T1000 (cell line): ENCODE measurements at regions not wholly inside any gene's neighbourhood (a gene's known extent, or its start where the extent isn't known, plus 50 kb on each side); places are given as distances from the start of the nearest gene placed in this dataset.
"Not testable (repeated sequence)": the region's sequence is repeated elsewhere in the genome, so short reads cannot be mapped to it uniquely, and the experiment has no call there.

Source experiments
- DNase-seq: peaks from one replicate; lab custom pipeline; 2025; ENCODE audit warnings: mixed read lengths; lab: John Stamatoyannopoulos, UW

DNA sequence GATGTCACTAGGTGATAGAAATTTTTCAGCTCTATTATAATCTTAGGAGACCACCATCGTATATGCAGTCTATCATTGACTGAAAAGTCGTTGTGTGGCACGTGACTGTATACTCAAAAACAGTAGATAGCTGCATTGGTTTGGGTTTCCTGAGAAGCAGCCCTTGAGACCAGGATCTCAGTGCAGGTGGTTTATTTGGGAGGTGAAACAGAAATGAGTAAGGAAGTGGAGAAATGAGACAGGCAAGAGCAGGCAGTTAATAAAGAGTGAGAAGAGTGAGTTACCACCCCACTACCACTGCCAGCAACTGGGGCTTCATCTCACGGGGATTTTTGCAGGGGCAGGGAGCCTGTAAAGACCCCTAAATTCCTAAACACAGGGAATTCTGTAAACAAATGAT is 221.0 kb downstream of the SHQ1 start:
- DNase-seq, result no peak

GRCh38 chr3:72625602-72626337 is 222.5 kb downstream of the SHQ1 start:
- peak; percentile 51 for DNase-seq

GRCh38 chr3:72624656-72625055 is 223.6 kb downstream of the SHQ1 start:
- no peak for DNase-seq

GRCh38 chr3:72618739-72619138 is 229.5 kb downstream of the SHQ1 start:
- no peak for DNase-seq

DNA sequence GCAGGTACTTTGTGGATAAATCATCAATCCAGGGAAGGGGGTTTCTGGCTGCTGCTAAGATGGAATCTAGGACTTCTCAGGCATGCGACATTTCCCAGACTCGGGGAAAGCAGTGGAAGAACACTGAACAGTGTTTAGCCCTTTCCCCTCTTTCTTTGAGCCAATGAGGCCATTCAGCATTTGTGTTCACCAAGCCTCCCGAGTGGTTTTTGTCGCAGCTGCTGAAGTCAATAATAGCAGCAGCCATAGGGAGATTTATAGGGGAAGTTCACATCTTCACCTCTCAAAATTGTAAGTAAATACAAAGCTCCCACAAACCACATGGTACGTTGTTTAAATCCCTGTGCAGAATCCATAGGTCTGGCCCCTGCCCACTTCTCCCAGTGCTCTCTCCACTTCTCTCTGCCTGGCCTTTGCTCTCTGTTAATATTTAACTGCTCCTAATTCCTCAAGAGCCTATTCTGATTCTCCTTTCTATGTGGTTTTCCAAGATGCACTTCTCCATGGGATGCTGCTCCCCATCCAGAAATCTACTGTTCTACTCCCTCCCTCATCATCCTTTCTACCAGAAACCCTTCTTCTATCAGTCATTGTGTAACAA is 230.7 kb downstream of the SHQ1 start:
- DNase-seq, result no peak

- DNase-seq, result no peak
Measured at GRCh38 chr3:72615776-72616175, 232.5 kb downstream of the SHQ1 start.

DNA sequence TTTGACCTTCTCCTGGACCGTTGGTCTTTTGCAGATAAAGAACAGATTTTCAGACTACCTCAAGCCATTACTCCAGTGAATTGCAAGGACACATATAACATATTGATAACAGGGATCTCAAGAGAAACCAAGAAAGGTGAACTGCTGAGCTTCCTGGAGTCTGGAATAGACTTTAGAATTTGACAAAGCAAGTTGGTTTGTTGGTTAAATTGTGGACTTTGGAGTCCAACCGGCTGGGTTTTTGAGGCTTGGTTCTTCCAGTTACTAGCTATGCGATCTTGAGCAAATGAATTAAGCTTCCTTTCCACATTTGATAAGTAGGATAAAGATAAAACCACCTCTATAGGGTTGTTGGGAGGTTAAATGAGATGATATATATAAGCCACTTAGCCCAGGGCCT is 233.1 kb downstream of the SHQ1 start:
- DNase-seq, result no peak

GRCh38 chr3:72614394-72615074 is 233.7 kb downstream of the SHQ1 start:
- DNase-seq, result no peak

DNA sequence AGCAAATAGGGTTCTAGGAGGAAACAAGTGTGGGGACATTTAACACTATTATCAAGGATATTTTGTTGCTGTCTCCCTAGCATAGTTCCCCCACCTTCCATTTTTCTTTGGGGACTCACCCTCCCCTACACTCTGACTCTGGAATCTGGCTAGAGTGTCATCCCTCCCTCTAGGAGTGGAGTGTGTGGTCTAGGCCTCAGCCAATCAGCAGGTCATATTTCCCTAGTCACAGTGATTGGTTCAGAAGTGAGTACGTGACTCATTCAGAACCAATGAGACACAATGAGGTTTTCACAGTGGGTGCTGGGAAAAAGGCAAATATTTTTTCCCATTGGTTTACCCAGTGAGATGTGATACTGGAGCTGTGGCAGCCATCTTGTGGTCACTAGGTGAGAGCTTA is 234.4 kb downstream of the SHQ1 start:
- no peak for DNase-seq

GRCh38 chr3:72609114-72609513 is 239.1 kb downstream of the SHQ1 start:
- DNase-seq, result not testable (repeated sequence)

DNA sequence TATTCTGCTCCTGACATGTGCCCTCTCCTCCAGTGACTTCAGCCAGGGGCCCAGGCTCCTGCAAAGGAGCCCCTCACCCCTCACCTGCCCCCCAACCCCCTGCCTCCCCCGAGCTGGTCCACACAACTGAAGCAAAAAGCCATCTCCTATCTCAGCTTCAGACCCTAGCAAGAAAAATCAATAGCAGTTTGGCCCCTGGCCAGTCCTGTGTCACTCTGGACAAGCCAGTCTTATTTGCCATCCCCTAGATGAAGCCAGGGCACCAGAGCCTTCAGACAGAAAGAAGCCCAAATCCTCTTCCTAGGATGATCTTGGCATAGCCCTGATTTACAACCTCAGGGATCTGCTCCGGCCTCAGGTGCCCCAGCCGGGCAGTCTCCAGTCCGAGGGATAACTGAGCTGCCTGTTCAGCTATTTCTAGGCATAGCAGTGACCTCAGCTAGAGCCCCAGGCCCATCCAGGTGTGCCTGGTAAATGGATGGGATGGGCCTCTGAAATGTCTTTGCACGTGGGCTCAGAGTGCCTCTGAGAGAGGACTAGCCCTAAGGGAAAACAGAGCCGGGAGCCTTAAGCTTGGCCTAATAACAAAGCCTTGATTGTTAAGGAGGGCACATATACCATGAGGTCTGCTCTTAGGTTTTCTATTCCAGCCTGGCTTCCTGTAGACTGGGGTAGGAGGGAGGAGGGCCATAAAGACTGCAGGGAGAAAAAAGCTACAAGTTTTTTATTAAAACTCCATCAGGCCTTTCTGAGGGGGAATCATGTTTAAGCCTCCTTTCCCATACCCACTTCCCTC is 242.0 kb downstream of the SHQ1 start:
- no peak for DNase-seq

- DNase-seq, result no peak
Measured at GRCh38 chr3:72604328-72604727, 243.9 kb downstream of the SHQ1 start.

- no peak for DNase-seq
Measured at GRCh38 chr3:72601983-72602750, 246.1 kb downstream of the SHQ1 start.

DNA sequence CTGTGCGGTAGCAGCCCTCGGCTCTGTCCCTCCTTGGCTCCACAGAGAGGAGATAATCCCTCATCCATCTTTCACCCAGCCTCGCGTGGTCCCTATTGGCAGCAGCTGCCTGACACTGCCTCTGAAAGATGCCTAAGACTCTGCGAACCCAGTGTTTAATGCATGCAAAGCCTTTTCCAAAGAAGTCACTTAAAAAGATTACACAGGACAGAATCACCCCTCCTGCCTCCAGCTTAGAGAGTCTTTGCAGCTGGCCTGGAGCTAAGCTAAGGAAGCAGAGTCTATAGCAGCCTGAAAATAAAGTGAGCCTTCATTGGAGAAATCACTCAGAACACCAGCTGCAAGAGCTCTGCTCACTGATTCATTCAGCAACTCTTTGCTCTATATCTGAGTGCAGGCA is 247.2 kb downstream of the SHQ1 start:
- no peak for DNase-seq

DNA sequence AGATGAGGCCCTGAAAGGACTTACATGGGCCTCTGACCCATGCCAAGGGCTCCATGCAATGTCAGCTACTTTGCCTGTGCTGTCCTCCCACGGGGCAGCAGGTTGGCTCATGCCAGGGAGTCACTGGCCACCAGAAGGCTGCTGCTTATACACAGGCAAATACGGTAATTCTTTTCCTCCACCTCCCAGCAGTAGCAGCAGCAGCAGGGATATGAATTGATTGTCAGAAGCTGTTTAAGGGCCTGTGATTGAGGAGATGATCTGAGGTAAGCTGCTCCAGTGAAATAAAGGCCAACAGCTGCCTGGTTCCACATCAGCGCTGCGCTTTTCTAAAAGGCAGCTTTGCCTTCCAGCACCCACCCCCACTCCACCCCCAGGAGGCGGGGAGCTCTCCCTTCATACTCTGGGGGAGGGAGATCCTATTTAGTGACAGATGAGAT is 250.5 kb downstream of the SHQ1 start:
- no peak for DNase-seq

DNA sequence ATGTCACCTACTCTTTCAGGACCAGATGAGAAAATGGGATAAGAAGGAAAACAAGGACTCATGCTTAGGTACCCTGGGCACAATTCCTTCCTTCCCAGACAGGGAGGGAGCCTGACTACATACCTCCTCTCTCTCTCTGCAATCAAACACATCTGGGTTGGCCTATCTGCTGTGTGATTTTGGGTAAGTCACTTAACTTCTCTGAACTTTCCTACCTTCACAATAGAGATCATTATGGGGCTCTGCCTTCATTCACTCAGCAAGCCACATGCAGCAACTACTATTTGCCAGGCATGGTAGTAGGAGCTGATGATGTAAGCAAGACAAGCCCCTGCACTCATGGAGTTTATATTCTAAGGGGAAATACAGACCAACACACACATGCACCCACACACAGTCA is 251.2 kb downstream of the SHQ1 start:
- DNase-seq, result no peak

GRCh38 chr3:72595927-72596610 is 252.2 kb downstream of the SHQ1 start:
- no peak for DNase-seq

DNA sequence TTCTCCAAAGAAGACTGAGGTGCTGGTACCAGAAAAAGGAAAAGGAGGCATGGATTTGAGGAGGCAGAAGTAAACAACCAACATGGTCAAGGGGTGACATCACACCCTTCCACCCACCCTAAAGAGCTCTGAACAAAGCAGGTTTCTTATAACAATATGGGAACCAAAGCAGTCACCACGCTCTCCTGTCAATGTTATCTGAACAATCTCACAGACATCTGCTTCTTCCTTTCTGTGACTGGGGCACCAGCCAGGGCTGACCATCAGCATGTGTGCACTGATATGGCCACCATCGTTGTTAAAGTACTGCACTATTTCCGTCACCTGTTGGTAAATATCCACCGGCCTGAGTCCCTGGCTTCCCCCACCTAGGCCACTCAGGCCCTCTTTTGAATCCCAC is 252.9 kb downstream of the SHQ1 start:
- DNase-seq, result no peak

DNA sequence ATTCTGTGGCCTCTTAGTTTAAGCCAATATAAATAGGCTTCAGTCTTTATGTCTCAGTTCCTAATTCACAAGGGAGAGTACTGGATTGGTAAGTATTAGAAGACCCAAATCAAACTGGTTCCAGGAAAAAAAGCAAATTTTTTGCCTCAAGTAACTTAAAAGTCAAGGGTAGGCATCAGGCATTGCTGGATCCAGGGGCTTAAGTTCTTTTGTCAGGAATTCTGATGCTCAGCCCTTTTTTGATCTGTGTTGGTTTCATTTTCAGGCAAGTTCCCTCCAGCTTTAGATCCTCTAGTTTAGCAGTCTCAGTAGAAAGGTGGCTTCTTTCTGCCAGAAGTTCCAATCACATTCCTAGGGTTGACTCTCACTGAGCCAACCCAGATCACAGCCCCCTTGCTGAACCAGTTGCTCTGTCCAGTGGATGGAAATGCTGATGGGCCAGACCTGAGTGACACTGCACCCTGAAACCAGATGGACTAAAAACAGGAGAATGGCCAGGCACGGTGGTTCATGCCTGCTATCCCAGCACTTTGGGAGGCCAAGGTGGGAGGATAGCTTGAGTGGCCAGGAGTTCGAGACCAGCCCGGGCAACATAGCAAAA is 253.5 kb downstream of the SHQ1 start:
- DNase-seq, result no peak

DNA sequence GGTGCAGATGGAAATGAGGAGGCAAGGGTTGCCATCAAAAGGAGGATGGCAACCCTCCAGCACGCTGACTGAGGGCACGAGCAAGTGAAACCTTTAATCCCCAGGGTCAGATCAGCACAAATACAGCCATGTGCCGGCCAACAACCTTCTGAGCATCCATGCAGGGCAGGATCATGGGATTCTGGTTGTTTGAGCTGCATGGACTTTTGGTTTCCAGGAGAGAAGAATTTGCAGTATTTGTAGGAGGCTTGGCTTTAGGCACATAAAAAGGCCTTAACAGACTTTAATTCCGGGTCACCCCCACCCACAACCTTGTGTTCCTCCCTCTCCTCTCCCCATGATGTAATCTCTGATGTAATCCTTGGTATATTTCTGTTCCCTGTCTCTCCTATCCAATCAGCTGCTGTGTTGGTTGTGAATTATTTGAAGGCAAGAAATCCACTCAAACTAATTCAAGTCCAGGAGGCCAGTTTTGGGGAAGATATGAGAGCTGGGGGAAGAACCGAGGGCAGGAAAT is 254.3 kb downstream of the SHQ1 start:
- DNase-seq, result no peak
